Liver (tissue), 3 donors: ENCODE measurements at regions not wholly inside any gene's neighbourhood (a gene's known extent, or its start where the extent isn't known, plus 50 kb on each side); places are given as distances from the start of the nearest gene placed in this dataset.

Source experiments
- EGR1 ChIP-seq, 2 donors: IDR thresholded peaks; 2 replicates each; pipeline ENCODE4 v1.6.1; 2016 to 2018; ENCODE audit warnings: antibody characterized with exemption in 2 of 2, low read depth in 2 of 2
- HNF4G ChIP-seq: IDR thresholded peaks from 2 replicates; pipeline ENCODE4 v1.6.1; 2016; ENCODE audit warnings: antibody characterized with exemption
- JUND ChIP-seq, 2 donors: IDR thresholded peaks; 2 replicates each; pipeline ENCODE4 v1.6.1; 2016; ENCODE audit warnings: antibody characterized with exemption in 2 of 2
- NR2F2 ChIP-seq: IDR thresholded peaks from 2 replicates; pipeline ENCODE4 v1.6.1; 2016; ENCODE audit warnings: antibody characterized with exemption
- RAD21 ChIP-seq, 2 donors: IDR thresholded peaks; 2 replicates each; pipeline ENCODE4 v1.6.1; 2016; ENCODE audit warnings: antibody characterized with exemption in 2 of 2, mild to moderate bottlenecking in 2 of 2
- TAF1 ChIP-seq: conservative IDR thresholded peaks from 2 replicates; pipeline ENCODE4 v1.6.1; 2016; ENCODE audit warnings: antibody characterized with exemption, mild to moderate bottlenecking
- ZBTB33 ChIP-seq: IDR thresholded peaks from 2 replicates; pipeline ENCODE4 v1.6.1; 2016; ENCODE audit warnings: antibody characterized with exemption
- TF ChIP-seq, protein P1 (sequence below): fragments of 150-350 bp; IDR thresholded peaks from 2 replicates; pipeline ENCODE4 v1.5.1; 2017; ENCODE audit warnings: improper control_type of control experiment, low read depth, low read length; ENCODE audit not compliant: missing input control
- TF ChIP-seq, protein P2 (sequence below): IDR thresholded peaks from 2 replicates; pipeline ENCODE4 v1.6.1; 2016; ENCODE audit warnings: antibody characterized with exemption
- donor health status: healthy.
- donor health status: healthy.

GRCh38 chr22:46068593-46069491 is 81.5 kb upstream of the PPARA start:
- TF ChIP-seq, protein P1, sequence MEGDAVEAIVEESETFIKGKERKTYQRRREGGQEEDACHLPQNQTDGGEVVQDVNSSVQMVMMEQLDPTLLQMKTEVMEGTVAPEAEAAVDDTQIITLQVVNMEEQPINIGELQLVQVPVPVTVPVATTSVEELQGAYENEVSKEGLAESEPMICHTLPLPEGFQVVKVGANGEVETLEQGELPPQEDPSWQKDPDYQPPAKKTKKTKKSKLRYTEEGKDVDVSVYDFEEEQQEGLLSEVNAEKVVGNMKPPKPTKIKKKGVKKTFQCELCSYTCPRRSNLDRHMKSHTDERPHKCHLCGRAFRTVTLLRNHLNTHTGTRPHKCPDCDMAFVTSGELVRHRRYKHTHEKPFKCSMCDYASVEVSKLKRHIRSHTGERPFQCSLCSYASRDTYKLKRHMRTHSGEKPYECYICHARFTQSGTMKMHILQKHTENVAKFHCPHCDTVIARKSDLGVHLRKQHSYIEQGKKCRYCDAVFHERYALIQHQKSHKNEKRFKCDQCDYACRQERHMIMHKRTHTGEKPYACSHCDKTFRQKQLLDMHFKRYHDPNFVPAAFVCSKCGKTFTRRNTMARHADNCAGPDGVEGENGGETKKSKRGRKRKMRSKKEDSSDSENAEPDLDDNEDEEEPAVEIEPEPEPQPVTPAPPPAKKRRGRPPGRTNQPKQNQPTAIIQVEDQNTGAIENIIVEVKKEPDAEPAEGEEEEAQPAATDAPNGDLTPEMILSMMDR = no peak
- TF ChIP-seq TAF1 = no peak
- TF ChIP-seq RAD21 (IDR thresholded peaks at IDR 0.05) = no peak
- TF ChIP-seq JUND (IDR thresholded peaks at IDR 0.05) = no peak
- no peak for TF ChIP-seq NR2F2
- TF ChIP-seq, protein P2, sequence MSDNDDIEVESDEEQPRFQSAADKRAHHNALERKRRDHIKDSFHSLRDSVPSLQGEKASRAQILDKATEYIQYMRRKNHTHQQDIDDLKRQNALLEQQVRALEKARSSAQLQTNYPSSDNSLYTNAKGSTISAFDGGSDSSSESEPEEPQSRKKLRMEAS = no peak
- no peak for TF ChIP-seq HNF4G
- no peak for TF ChIP-seq EGR1 (IDR thresholded peaks at IDR 0.05; ENCODE audit: low read depth in 2 of 2)
- no peak for TF ChIP-seq ZBTB33
